ENCODE measurements at regions not wholly inside any gene's neighbourhood (a gene's known extent, or its start where the extent isn't known, plus 50 kb on each side); places are given as distances from the start of the nearest gene placed in this dataset.

DNA sequence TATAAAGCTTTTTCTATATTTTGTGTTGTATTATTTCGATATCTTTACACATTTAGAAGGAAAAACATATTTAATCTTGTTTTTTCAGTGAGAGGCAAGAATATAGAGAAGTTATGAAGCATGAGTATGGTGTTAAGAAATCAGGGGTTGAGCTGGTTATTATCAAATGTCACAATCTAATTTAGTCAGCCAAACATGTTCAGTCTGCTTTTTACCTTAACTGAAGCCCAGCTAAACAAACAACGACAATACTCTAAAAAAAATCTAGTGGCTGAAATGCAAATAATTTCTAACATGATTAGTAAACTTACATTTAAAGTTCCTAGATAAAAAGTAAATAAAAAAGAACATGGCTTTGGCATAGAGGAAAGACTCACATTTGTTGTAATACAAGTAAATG is 433.8 kb upstream of the NRSN1 start (continued):
- TF ChIP-seq, protein P1, sequence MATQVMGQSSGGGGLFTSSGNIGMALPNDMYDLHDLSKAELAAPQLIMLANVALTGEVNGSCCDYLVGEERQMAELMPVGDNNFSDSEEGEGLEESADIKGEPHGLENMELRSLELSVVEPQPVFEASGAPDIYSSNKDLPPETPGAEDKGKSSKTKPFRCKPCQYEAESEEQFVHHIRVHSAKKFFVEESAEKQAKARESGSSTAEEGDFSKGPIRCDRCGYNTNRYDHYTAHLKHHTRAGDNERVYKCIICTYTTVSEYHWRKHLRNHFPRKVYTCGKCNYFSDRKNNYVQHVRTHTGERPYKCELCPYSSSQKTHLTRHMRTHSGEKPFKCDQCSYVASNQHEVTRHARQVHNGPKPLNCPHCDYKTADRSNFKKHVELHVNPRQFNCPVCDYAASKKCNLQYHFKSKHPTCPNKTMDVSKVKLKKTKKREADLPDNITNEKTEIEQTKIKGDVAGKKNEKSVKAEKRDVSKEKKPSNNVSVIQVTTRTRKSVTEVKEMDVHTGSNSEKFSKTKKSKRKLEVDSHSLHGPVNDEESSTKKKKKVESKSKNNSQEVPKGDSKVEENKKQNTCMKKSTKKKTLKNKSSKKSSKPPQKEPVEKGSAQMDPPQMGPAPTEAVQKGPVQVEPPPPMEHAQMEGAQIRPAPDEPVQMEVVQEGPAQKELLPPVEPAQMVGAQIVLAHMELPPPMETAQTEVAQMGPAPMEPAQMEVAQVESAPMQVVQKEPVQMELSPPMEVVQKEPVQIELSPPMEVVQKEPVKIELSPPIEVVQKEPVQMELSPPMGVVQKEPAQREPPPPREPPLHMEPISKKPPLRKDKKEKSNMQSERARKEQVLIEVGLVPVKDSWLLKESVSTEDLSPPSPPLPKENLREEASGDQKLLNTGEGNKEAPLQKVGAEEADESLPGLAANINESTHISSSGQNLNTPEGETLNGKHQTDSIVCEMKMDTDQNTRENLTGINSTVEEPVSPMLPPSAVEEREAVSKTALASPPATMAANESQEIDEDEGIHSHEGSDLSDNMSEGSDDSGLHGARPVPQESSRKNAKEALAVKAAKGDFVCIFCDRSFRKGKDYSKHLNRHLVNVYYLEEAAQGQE (IDR thresholded peaks at IDR 0.05), result no peak
- TF ChIP-seq CEBPB (IDR thresholded peaks at IDR 0.05) (no peak), SMC3 (IDR thresholded peaks at IDR 0.05) (no peak)
- TF ChIP-seq, protein P2, sequence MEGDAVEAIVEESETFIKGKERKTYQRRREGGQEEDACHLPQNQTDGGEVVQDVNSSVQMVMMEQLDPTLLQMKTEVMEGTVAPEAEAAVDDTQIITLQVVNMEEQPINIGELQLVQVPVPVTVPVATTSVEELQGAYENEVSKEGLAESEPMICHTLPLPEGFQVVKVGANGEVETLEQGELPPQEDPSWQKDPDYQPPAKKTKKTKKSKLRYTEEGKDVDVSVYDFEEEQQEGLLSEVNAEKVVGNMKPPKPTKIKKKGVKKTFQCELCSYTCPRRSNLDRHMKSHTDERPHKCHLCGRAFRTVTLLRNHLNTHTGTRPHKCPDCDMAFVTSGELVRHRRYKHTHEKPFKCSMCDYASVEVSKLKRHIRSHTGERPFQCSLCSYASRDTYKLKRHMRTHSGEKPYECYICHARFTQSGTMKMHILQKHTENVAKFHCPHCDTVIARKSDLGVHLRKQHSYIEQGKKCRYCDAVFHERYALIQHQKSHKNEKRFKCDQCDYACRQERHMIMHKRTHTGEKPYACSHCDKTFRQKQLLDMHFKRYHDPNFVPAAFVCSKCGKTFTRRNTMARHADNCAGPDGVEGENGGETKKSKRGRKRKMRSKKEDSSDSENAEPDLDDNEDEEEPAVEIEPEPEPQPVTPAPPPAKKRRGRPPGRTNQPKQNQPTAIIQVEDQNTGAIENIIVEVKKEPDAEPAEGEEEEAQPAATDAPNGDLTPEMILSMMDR (IDR thresholded peaks at IDR 0.05), result no peak

DNA sequence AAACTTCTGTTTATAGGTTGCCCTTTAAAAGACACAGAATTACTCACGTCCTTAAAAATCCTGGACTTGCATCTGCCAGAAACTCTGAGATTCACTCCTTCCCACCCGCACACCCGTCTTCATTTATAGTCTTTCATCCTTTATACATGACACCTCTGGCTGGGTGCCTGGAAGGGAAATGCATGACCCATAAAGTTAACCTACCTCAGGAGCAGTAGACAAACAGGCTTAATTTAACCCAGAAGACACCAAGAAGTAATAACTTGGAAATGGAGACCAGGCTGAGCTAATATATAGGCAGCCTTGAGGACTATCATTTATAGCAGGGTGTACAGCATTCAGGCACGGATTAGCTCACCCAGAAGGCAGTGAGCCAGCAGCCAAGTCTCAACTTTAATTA is 429.0 kb upstream of the NRSN1 start:
- no peaks in the 10 kb centered on the region for H3K4me1 ChIP-seq
- no peak for DNase-seq (ENCODE audit: low read depth in 1 of 2, low spot score in 1 of 2)
- TF ChIP-seq CHD2 (IDR thresholded peaks at IDR 0.05; ENCODE audit: low read length, partially characterized antibody), result no peak
- TF ChIP-seq GATA3 (IDR thresholded peaks at IDR 0.05; ENCODE audit: borderline replicate concordance), result no peak
- no peak for TF ChIP-seq HDAC2 (IDR thresholded peaks at IDR 0.05)
- no peak for TF ChIP-seq FOSB (CRISPR knock-in tag; IDR thresholded peaks at IDR 0.05)
- TF ChIP-seq, protein P1 (IDR thresholded peaks at IDR 0.05), result no peak
- TF ChIP-seq NFE2L2 (conservative IDR thresholded peaks at IDR 0.05; ENCODE audit: low read length), result no peak
- no peak for TF ChIP-seq EP300 (IDR thresholded peaks at IDR 0.05)
- TF ChIP-seq TP53 (CRISPR knock-in tag; IDR thresholded peaks at IDR 0.05), result no peak
- no peak for TF ChIP-seq POLR2A (IDR thresholded peaks at IDR 0.05; ENCODE audit: low read length)
- FAIRE-seq, result no peak
- POLR2A ChIA-PET, result no interaction called here
- no peak for ATAC-seq
- H3K4me3 ChIP-seq, result no peak overlapping the region
- WGBS (ENCODE audit: missing lambda C conversion rate), result 6% methylated on average over 4 of the region's 4 CpGs
- no peaks in the 10 kb centered on the region for H3K9me3 ChIP-seq
- CTCF ChIA-PET, result no interaction called here
- H3K4me2 ChIP-seq, result no peak overlapping the region
- H3K27ac ChIP-seq, result no peak overlapping the region

DNA sequence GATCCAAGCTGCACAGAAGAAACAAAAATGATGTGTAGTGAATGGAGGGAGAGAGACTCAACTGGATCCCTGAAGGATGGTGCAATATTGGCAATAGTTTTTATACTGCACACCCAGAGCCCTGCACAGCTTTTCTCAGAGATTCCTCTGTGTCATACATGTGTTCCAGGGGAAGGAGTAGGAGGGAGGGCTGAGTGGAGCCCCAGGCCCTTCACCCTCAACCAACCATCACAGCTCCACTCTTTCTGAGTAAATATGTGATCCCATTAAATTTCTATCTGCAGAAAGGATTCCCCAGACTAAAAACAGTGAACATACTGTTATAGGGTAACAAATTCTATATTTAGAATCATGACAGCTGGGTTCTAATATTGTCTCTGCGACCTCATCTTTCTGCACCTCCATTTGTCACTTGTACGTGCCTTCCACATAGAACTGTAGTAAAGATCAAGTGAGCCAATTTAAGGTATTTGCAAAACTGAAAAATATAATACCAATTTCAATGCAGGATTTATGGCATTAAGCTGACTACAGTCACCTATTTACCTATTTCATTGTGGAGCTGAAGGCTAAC is 421.4 kb upstream of the NRSN1 start:
- ChIA-PET CTCF (no interaction called here), POLR2A (no interaction called here)
- H3K9me3 ChIP-seq, result no peaks in the 10 kb centered on the region
- H3K4me1 ChIP-seq, result no peaks in the 10 kb centered on the region
- DNase-seq (ENCODE audit: low read depth in 1 of 2, low spot score in 1 of 2) (no peak), ATAC-seq (no peak), FAIRE-seq (no peak)
- H3K4me2 ChIP-seq, result no peak overlapping the region
- no peak overlapping the region for H3K4me3 ChIP-seq
- no peak overlapping the region for H3K27ac ChIP-seq
- 16% methylated on average over 2 of the region's 2 CpGs for WGBS (ENCODE audit: missing lambda C conversion rate)
- TF ChIP-seq RNF2 (IDR thresholded peaks at IDR 0.05; ENCODE audit: borderline replicate concordance, low read depth) (no peak), HOXA7 (CRISPR knock-in tag; IDR thresholded peaks at IDR 0.05) (no peak), EP300 (IDR thresholded peaks at IDR 0.05) (no peak), FOSL2 (IDR thresholded peaks at IDR 0.05) (no peak), FOSL2 (CRISPR knock-in tag; IDR thresholded peaks at IDR 0.05) (no peak), HEYL (CRISPR knock-in tag; IDR thresholded peaks at IDR 0.05) (no peak), JUN (IDR thresholded peaks at IDR 0.05) (no peak), TP53 (CRISPR knock-in tag; IDR thresholded peaks at IDR 0.05) (no peak)
- TF ChIP-seq, protein P3, sequence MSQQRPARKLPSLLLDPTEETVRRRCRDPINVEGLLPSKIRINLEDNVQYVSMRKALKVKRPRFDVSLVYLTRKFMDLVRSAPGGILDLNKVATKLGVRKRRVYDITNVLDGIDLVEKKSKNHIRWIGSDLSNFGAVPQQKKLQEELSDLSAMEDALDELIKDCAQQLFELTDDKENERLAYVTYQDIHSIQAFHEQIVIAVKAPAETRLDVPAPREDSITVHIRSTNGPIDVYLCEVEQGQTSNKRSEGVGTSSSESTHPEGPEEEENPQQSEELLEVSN (IDR thresholded peaks at IDR 0.05; ENCODE audit: borderline replicate concordance, low read depth), result no peak

Data from A549 (cell line).